Astrocyte of the spinal cord (primary cell): ENCODE measurements at regions not wholly inside any gene's neighbourhood (a gene's known extent, or its start where the extent isn't known, plus 50 kb on each side); places are given as distances from the start of the nearest gene placed in this dataset.
"Not testable (repeated sequence)": the region's sequence is repeated elsewhere in the genome, so short reads cannot be mapped to it uniquely, and the experiment has no call there.

Experiments
- DNase-seq: peaks from one replicate; pipeline ENCODE4 v3.0.0; 2011; ENCODE audit warnings: low read depth, low spot score
- H3K4me3 ChIP-seq: 2 replicates; pipeline ENCODE4 v1.5.1; 2011; ENCODE audit warnings: low read depth, mild to moderate bottlenecking, low read length, moderate library complexity
- in situ Hi-C: cut with HindIII; loops from 2 replicates; pipeline ENCODE4 v1.10.0; 2017; ENCODE audit warnings: low sequenced_read_pairs
- TF ChIP-seq, protein P1 (sequence below): IDR thresholded peaks from 2 replicates; pipeline ENCODE4 v1.5.1; 2012; ENCODE audit warnings: low read depth, mild to moderate bottlenecking, low read length, inconsistent platforms

DNA sequence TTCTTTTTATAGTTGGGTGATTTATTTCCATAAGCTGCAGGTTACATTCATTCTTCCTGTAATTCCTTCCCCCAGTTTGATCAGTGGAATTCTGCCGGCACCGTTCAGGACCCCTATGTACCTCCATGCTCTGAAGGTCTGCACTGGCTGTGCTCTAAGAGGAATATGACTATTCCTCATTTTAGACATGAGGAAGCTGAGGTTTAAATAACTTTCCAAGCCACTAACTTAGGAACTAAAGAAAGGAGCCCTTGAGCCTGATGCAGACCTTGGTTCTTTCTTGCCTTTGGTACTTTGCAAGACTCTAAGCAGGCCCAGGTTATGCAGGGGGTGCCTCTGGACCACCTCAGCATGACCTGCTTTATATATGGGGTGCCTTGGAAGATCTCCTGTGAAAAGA is 318.5 kb downstream of the QKI start:
- H3K4me3 ChIP-seq: no peak overlapping the region
- no peak for DNase-seq
- TF ChIP-seq, protein P1, sequence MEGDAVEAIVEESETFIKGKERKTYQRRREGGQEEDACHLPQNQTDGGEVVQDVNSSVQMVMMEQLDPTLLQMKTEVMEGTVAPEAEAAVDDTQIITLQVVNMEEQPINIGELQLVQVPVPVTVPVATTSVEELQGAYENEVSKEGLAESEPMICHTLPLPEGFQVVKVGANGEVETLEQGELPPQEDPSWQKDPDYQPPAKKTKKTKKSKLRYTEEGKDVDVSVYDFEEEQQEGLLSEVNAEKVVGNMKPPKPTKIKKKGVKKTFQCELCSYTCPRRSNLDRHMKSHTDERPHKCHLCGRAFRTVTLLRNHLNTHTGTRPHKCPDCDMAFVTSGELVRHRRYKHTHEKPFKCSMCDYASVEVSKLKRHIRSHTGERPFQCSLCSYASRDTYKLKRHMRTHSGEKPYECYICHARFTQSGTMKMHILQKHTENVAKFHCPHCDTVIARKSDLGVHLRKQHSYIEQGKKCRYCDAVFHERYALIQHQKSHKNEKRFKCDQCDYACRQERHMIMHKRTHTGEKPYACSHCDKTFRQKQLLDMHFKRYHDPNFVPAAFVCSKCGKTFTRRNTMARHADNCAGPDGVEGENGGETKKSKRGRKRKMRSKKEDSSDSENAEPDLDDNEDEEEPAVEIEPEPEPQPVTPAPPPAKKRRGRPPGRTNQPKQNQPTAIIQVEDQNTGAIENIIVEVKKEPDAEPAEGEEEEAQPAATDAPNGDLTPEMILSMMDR: no peak
- in situ Hi-C loops: no loop called here

DNA sequence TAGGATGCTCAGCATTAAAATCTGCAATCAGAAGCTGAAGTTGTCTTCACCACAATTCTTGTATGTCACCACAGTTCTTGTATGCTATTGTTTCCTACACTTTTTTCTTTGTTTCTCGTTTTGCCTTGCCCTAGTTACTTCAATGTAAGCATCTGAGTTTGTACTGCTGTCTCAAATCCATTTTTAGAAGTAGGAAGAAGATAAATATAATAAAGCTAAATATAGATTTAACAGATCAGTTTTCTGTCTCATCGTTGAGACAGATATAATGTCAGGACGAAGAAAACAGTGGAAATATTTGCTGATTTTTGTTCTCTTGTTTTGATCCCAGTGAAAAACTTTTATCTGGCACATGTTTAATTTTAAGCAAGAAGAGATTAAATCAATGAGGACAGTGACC is 318.0 kb downstream of the QKI start:
- TF ChIP-seq, protein P1: no peak
- H3K4me3 ChIP-seq: no peak overlapping the region
- DNase-seq: no peak
- in situ Hi-C loops: no loop called here

DNA sequence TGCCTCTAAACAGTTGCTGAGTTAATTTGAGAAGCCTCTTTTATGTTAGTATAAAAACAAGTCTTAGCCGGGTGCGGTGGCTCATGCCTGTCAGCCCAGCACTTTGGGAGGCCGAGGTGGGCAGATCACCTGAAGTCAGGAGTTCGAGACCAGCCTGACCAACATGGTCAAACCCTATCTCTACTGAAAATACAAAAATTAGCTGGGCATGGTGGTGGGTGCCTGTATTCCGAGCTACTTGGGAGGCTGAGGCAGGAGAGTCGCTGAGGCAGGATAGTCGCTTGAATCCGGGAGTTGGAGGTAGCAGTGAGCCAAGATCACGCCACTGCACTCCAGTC is 317.5 kb downstream of the QKI start:
- in situ Hi-C loops, DNase-seq, H3K4me3 ChIP-seq: not testable (repeated sequence)

DNA sequence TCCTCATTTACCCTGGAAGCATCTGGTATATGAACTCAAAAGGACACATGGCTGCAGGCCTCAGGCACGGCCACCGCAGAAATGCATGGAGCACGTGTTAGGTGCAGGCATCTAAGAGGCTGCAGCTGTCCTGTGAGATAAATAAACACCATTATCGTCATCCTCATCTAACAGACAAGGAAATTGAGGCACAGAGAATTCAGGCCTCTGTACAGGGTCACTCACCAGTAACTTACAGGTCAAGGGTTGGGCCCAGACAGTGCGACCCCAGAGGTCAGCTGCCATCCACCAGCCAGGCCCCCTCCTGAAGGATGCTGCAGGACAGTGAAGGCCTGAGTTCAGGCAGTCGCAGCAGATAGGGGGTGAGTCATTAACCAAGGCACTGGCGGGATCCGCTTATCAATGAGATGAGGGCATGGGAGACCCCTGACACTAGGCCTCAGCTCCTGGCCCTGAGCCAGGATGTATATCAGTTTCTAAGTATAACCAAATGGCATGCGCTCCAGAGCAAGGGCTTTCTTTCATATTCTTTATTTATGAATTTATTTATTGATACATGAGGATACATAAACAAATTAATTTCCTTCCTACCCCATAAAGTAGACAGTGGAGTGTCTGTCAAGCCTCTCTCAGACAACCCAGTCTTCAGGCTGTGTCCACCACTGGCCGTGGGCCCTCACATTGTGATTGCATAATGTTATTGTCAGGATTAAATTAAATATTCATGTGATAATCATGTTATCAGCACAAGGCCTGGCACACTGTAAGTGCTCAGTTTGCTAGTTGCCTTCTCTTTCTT is 316.9 kb downstream of the QKI start:
- no peak for DNase-seq
- TF ChIP-seq, protein P1: no peak
- in situ Hi-C loops: no loop called here
- H3K4me3 ChIP-seq: no peak overlapping the region

DNA sequence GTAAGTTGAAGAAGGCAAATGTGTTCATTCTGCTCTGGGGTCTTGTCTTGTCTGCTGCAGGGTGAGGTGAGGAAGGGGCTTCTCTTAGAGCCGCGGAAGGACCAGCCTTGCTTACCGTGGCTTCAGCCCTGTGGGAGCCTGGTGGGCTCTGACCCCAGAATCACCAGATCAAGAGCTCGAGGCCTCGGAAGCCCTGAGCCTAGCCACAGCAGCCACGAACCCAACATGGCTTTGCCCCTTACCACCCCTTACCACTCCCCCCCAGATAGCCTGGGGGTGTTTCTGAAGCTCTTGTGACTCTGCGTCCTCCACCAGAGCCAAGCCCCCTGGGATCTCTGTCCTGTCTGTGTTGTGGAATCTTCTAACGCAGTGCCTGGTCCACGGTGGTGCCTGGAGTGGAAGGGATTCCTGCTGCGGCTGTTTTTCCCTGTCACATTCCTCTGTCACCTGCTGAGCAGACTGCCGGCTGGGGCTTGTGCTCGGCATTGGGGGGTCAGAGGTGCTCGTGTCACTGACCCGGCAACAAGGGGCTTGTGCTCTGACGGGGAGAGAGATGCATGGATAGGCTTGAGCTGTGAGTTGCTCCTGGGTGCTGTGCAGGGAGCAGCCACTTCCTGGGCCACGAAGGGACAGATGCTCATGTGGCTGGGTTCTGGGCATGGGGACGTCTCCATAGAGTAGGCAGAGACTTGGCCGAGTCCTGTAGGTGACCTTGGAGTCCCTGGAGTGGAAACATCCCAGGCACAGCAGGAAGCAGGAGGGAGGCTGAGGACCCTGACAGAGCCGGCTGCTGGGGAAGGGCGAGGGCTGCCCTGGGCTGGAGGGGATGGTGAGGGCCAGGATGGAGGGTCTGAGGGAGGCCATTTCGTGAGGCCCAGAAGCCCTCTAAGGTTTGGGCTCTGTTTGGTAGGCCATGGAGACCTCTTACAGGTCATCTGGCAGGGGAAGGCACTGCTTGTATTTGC is 316.0 kb downstream of the QKI start:
- DNase-seq: no peak
- TF ChIP-seq, protein P1: no peak
- in situ Hi-C loops: no loop called here
- no peak overlapping the region for H3K4me3 ChIP-seq

DNA sequence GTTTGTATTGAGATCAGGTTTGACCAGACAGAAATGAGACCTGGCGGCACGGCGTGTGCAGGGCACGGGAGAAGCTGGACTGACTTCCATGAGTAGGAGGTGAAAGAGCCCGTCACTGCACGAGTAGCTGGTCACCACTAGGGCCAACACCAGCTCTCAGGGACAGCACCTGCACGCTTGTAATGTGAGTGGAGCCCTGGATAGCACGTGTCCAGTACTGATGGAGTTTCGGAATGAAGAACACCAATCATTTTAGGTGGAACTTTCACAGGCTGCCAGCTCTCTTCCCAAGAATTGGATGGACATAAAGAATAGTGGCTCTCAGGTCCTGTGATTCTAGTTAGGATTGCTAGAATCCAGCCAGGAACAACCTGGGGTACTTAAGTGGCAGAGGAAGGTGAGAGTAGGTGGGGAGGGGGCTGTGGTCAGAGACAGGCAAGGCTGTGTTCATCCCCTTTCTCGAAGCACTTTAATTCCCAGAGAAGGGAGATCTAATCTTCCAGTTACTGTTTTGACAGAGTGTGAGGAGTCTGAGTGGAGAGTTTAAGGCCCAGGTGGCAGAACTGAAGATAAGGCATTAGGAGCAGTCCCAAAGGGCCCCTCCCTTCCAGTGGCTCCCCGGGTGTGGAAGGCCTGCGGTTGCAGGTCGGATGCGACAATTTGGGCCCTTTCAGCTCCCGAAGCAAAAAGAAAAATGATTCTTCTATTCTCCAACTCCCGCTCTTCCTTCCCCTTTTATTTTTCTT is 314.8 kb downstream of the QKI start:
- in situ Hi-C loops: no loop called here
- TF ChIP-seq, protein P1: no peak
- no peak overlapping the region for H3K4me3 ChIP-seq
- DNase-seq: no peak
